Fibroblast of skin of left biceps (primary cell): ENCODE measurements at regions not wholly inside any gene's neighbourhood (a gene's known extent, or its start where the extent isn't known, plus 50 kb on each side); places are given as distances from the start of the nearest gene placed in this dataset.
"Not testable (repeated sequence)": the region's sequence is repeated elsewhere in the genome, so short reads cannot be mapped to it uniquely, and the experiment has no call there.

Experiments
- DNase-seq, 2 experiments: peaks; one replicate each; pipeline ENCODE4 v3.0.0-alpha.2; 2013; ENCODE audit warnings: low read depth in 2 of 2

GRCh38 chr13:74575729-74576125, 441.5 kb upstream of the KLF12 start:
- peak; percentile 24 to 31 for DNase-seq

- DNase-seq, result no peak
These were observed 440.9 kb upstream of the KLF12 start for GRCh38 chr13:74574964-74575728.

GRCh38 chr13:74573654-74574053, 439.4 kb upstream of the KLF12 start:
- DNase-seq, result no peak

- DNase-seq, result no peak
These were observed 437.6 kb upstream of the KLF12 start for GRCh38 chr13:74571811-74572210.

GRCh38 chr13:74570834-74571233, 436.6 kb upstream of the KLF12 start:
- DNase-seq, result peak; percentile 42 to 59

- no peak for DNase-seq
These were observed 435.8 kb upstream of the KLF12 start for GRCh38 chr13:74570046-74570445.

GRCh38 chr13:74569251-74569650, 435.0 kb upstream of the KLF12 start:
- DNase-seq, result no peak

GRCh38 chr13:74567485-74567884, 433.3 kb upstream of the KLF12 start:
- DNase-seq, result no peak

GRCh38 chr13:74562381-74562780, 428.2 kb upstream of the KLF12 start:
- DNase-seq, result peak; percentile 38 to 40

GRCh38 chr13:74561155-74561554, 427.0 kb upstream of the KLF12 start:
- DNase-seq, result no peak

GRCh38 chr13:74560325-74560724, 426.1 kb upstream of the KLF12 start:
- no peak for DNase-seq

GRCh38 chr13:74557870-74558269, 423.7 kb upstream of the KLF12 start:
- no peak for DNase-seq

GRCh38 chr13:74555651-74556420, 421.6 kb upstream of the KLF12 start:
- no peak for DNase-seq

- DNase-seq, result no peak
These were observed 421.0 kb upstream of the KLF12 start for GRCh38 chr13:74555276-74555625.

GRCh38 chr13:74554569-74555275, 420.5 kb upstream of the KLF12 start:
- DNase-seq, result no peak

- no peak for DNase-seq
These were observed 415.8 kb upstream of the KLF12 start for GRCh38 chr13:74550039-74550438.

- DNase-seq, result not testable (repeated sequence)
These were observed 402.4 kb upstream of the KLF12 start for GRCh38 chr13:74536649-74537048.

GRCh38 chr13:74533226-74533625, 399.0 kb upstream of the KLF12 start:
- no peak for DNase-seq

- DNase-seq, result peak; percentile 76 to 85
These were observed 395.8 kb upstream of the KLF12 start for GRCh38 chr13:74530011-74530410.

GRCh38 chr13:74528734-74529513, 394.7 kb upstream of the KLF12 start:
- DNase-seq, result no peak

GRCh38 chr13:74523057-74523456, 388.9 kb upstream of the KLF12 start:
- DNase-seq, result no peak

GRCh38 chr13:74511523-74511922, 377.3 kb upstream of the KLF12 start:
- DNase-seq, result no peak
